ENCODE measurements at regions not wholly inside any gene's neighbourhood (a gene's known extent, or its start where the extent isn't known, plus 50 kb on each side); places are given as distances from the start of the nearest gene placed in this dataset.

DNA sequence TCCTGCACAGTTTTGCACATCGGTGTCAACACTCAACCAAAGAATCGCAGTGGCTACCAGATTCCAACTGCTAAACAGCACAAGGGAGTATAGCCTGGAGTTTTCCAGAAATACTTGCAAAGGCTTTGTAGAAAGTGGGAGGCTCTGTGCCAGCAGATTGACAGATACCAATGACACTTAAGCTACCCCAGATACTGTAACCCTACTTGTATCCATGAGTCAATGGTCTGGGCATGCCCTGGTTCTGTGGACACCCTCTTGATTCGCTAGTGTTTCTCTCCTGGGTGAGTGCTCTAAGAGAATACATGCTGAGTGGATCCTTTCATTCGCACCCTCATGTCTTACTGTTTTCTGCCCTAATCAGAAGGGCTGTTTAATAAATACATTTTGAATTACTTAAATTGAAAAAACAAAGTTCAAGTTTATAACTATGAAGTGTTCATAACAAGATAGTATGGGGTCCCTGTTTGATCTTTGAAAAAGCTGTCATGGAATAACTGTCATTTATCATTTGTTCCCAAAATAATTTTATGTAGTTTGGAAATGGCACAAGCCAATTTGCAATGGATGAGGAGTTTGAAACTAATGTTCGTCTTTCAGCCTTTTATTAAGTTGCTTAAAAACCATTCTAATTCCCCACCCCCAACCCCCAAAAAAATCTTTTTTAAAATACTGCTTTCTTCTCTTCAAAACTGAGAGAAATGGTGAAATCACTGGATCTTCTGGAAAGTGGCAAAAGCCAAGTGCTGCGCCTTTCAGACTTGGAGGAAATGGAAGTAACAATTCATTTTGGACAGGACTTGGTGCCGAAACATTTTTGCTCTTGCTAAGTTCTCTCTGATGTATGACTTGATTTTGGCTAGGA is 600.5 kb upstream of the TENM4 start:
- DNase-seq (ENCODE audit: low read depth) = no peak

DNA sequence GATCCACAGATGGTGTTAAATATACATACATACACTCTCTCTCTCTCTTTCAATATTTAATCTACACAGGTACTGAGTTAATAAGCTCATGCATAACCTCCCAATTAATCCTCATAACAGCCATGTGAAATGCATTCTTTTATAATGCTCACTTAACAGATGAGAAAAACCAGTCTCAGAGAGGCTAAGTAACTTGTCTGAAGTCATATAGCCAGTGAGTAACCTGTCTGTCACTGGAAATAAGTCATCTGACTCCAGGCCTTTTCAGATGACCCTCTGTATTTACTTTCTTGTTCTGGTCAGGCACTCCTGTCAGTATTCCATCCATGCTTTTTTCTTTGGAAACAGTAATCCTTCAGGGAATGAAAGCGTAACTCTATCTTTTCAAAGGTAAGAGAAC is 594.0 kb upstream of the TENM4 start:
- DNase-seq (ENCODE audit: low read depth) = no peak

DNA sequence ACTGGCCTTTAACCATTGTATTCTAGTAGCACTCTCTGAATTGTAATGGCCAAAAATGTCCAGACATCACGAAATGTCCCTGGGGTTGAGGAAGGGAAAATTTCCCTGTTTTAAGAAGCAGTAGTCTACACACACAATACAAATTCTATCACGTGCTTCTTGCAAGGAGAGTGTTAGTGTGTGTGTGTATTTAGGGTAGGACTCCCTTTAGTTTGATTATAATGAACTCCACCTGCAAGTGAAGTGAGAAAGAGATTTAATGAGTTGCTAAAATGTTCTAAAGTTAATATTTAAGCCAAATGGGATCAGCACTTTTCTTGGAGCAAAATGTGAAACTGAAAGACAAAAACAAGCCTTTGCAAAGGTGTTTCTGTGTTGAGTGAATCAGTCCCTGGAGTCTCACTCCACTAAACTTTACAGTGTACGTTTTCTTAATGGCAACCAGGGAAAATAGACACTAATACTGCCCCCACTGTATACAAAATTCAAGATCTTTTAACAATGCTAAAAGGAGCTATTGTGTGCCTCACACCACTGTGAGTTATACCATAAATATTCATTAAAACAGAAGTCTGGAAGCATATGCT is 590.3 kb upstream of the TENM4 start:
- DNase-seq (ENCODE audit: low read depth) = no peak

DNA sequence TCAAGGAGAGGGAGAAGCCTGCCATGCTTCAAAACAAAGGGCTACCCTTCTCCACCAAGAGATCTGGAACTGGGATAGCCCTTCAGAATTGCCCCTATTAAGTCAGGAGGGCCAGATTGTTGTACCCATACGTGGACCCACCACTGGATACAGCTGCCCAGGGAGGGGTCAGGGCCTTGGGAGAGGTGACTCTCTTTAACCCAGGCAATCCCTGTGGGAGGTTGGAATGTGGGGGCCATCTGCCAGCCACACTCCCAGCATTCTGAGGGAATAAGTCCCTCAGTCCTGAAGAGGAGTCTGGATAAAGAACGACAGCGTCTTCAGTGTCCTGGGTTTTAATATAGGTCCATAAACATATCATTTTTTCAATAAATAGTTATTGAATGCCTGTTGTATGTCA is 588.2 kb upstream of the TENM4 start:
- no peak for DNase-seq (ENCODE audit: low read depth)

DNA sequence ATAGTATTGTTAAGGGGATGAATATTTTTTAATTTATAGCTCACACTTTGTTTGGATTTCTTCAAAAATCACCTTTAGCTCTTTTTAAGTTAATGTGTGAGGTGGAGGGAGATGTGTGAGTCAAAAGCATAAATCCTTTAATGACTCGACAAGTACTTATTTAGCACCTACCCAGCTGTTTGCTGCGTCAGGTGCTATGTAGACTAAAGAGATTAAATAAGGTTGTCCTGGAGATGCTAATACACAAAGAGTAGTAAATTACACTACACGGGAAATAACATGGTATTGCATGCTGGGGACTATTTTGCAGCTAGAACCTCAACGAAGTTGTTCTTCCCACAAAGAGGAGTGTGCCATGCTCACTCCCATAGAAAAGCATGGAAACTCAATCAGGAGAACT is 583.3 kb upstream of the TENM4 start:
- no peak for DNase-seq (ENCODE audit: low read depth)

DNA sequence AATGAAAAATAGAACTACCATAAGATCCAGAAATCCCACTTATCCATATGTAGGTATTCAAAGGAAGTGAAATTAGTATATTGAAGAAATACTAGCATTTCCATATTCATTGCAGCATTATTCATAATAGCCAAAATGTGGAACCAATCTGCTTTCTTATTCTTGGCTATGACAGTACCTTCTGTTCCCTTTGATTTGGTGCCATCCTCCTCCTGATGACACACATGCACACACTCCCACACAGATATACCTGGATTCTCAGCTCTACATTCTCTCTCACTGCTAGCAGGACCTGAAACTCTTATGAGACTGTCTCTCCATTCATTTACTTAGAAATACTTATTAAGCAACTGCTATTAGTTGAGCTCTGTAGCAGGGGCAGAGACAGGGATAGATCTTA is 582.6 kb upstream of the TENM4 start:
- DNase-seq (ENCODE audit: low read depth) = no peak

DNA sequence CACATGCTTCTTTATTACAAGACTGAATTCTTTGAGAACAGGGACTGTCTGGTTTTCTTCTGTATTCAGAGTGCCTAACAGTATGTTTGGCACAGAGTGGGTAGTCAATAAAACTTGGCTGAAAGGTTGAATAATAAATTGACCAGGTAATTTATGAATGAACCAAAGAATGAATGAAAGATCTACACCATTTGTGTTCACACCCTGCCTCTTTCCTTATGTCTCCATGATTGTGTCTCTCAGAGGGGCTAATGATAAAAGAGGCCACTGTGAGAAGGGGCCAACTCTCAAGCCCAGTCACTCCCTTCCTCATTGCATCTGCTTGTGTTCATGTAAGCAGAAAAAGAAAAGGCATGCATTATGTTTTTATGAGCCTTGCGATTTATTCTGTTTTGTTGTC is 569.7 kb upstream of the TENM4 start:
- no peak for DNase-seq (ENCODE audit: low read depth)

DNA sequence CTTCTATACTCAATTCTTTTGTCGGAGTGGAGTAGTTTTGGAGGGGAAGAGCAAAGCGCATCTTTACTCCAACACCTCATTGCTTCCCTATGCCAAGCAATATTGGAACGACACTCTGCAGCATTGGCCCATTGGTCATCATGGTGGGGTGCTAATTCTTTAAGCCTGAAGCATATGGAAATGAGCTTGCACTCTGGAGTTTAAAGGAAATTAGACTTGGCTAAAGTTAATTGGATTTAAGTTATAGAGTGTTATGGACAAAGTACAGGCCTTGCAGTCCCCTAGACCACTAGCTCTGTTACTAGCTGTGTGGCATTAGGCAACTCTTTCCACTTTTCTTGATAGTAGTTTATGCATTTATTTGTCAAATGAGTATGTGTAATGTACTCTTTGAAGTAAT is 568.3 kb upstream of the TENM4 start:
- DNase-seq (ENCODE audit: low read depth) = no peak

DNA sequence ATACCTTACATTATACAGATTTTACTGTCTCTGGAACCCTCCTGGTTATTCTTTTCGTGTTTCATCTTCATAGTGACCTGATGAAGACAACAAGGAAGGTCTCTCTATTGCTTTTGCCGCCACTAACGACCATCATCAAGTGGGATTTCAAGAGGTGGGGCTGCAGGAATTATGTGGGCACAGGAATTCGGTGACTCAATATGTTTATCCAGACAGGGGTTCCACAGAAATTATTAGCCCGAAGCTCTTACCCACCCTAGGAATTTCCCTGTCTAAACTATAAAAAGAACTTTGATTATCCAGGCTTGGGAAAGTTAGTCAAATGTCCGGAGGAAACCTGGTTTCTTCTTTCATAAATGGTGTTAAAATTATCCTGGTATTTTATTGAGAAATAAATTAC is 566.8 kb upstream of the TENM4 start:
- DNase-seq (ENCODE audit: low read depth) = no peak

DNA sequence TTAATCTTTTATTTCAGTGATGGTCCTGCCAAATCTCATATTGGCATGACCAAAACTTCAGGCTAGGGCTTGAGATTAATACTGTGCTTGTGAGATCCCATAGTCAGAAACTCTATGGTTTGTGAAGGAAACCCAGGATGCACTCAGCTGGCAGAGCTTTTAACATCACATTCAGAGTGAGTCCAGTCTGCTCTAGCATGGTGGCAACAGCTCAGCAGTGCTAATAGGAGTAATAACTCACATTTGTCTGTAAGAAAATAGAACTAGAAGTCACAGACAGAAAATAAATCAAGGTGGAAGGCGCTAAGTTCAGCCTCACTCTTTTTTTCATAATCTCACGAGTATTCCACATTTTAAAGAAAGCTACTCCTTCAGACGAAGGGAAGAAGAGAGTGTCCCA is 549.3 kb upstream of the TENM4 start:
- DNase-seq (ENCODE audit: low read depth) = no peak

DNA sequence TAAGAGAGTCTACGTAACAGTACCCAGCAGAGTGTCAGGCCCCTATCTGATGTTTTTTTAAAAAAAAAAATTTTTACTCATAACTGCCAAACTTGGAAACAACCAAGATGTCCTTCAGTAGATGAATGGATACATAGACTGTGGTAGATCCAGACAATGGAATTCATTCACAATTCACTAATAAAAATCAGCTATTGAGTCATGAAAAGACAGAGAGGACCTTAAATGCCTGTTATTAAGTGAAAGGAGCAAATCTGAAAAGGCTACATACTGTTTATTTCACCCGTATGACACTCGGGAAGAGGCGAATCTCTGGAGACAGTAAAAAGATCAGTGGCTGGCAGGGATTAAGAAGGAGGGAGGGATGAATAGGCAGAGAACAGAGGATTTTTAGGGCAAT is 541.4 kb upstream of the TENM4 start:
- no peak for DNase-seq (ENCODE audit: low read depth)

DNA sequence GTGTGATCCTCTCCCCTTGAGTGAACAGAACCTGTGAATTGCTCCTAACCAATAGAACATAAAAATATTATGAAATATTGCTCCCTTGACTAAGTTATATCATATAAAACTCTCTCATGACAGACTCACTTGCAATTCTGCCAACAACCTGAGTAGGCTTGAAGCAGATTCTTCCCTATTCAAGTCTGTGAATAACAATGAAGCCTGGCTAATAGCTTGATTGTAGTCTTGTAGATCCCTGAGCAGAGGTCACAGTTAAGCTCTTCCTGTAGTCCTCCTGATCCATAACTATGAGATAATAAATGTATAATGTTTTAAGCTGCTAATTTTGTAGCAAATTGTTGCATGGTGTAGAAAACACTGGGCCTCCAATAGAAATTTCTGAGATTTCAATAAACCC is 540.1 kb upstream of the TENM4 start:
- DNase-seq (ENCODE audit: low read depth) = no peak

DNA sequence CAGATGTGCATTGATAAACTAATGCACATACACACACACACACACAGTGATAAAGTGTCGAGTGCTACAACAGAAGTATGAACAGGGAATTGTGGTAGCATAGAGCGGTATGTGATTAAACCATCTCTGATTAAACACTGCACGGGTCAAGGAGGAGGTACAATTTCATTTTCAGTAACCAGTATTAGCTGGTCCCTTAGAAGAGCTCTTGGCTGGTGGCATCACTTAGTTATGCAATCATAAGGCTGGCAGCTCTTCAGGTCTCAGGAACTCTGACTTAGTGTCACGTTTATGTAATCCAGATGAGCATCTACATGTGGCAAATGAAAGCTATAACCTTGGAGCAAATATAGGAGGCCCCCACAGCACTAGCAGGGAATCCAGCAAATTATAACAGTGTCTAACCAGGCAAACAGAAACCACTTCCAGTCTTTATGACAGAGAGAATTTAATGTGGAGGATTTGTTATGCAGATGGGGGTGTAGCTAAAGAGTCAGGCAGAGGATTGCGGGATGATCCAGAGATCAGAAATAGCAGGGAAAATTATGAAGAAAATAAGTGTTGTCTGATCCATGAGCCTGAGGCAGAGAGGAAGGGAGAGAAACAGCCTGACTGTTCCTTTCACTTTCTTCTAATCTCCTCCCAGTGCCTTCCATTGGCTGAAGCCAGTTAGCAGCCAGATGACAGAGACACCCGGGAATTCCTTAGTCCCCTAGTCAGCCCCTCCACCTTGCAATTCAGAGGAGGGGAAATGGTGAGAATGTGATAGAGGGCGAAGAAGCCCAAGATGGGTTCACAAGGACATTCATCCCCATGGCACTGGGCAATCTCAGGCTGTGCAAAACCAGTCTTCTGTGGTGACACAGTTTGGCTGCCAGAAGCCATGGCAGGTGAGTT is 533.1 kb upstream of the TENM4 start:
- no peak for DNase-seq (ENCODE audit: low read depth)

DNA sequence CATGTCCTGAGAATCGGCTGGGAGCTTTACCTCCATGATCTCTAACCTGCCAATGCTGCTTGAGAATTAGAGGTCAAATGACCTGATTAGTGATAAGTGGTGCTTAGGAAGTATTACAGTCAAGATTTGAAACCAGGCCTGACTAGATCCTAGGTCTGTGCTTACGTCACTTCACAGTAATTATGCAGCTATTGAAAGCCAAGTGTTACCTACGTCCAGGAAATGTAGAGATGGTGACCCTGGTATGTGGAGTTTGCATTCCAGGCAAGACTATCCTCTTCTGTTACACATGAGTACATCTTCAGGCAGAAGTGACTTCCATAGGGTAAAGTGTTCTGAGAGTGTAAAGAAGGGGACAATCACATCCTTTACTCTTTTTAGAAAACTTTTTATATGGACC is 530.4 kb upstream of the TENM4 start:
- DNase-seq (ENCODE audit: low read depth) = no peak

DNA sequence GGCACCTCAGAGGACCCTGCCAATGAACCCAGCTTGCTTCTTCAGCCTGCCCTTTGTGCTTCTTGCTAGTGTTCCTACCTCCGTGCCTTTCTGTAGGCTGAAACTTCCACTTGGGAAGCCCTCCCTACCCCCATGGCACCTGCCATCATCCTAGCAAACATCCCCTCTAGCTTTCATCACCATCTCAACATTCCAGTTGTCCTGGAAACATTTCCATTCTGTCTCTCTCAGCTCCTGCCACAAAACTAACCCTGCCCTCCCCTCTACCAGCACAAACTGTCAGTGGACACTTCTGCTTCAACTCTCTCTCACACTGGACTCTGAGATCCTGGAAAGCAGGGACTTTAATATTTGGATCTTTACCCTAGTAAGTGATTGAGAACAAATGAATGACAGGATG is 525.8 kb upstream of the TENM4 start:
- DNase-seq (ENCODE audit: low read depth) = no peak

DNA sequence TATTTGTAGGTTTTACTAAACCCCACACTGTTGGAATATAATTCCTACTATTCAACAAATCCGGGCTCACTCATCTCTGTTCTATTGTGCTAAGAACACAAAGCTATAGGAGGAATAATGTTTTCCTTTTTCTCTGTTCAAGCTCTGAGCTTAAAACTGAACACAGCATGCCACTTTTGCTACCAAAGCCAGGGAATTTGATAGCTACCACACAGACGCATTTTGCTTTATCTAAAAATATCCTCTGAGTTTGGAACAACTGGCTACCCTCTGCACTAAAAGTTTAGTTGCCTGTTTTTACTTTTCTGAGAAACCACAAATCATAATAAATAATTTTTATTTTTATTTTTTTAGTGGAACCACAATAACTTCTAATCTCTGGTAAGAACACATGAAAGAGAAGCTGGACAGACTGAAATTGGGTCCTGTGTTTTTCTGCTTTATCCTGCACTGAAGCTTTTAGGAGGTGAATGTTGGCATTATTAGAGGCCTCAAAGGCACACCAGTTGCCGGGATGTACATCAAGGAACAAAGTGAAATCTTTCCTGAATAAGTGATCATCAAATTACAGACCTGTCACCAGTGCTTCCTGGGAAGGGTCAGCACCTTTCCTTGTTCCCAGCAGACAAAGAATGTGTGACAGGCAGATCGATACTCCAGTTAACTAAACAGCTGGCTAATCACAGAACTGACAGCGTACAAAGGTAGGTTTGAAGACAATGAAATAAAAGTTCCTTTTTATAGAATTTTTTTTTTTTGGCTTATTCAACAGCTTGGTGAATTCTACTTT is 523.2 kb upstream of the TENM4 start:
- no peak for DNase-seq (ENCODE audit: low read depth)

DNA sequence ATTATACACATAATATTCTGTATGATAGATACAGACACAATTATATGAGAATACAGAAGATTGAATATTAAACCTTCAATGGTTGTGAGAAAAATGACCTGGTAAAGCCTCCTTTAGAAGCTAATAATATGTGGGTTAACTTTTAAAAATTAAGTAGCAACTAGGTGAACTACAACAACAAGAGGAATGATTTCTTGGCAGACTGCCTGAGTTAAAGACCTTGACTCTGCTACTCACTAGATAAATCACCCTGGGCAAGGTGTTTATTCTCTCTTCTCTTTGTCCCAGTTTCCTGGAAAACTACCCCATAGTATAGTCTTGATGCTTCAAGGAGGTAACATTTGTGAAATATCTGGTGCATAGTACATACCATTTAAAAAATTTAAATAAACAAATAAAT is 519.6 kb upstream of the TENM4 start:
- no peak for DNase-seq (ENCODE audit: low read depth)

DNA sequence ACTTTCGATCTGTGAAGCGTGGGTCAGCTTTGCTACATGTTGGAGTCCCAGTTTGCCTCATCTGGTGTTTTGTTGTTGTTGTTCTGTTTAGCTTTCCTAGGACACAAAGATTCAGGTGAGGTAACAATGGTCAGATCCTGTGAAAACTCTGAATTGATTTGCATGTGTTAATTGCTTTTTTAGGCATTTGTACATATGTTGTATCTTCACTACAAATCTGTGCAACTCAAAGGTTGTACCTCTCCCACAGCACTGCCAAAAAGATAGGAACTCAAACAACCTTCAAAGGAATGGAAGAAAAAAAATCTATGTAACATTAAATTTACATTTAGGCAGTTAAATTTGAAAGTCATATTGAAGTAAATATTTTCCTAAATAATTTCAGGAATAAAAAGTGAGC is 518.5 kb upstream of the TENM4 start:
- DNase-seq (ENCODE audit: low read depth) = no peak

DNA sequence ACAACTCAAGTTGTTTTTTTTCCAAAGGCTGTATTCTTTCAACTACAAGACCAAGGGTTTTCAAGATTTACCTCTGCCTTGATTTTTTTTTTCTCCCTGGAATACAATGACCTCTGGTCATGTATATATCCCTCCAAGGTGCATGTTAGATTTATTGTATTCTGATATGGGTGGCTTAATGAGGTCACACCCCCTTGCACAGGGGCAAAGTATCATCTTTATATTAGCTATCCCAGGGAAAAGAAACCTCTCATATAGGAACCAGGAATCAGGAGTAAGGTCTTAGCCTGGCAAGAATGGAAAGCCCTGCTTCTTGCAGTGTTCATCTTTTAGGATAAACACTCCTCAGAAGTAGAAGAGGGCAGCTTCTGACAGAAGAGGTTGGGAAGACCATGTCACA is 516.9 kb upstream of the TENM4 start:
- no peak for DNase-seq (ENCODE audit: low read depth)

DNA sequence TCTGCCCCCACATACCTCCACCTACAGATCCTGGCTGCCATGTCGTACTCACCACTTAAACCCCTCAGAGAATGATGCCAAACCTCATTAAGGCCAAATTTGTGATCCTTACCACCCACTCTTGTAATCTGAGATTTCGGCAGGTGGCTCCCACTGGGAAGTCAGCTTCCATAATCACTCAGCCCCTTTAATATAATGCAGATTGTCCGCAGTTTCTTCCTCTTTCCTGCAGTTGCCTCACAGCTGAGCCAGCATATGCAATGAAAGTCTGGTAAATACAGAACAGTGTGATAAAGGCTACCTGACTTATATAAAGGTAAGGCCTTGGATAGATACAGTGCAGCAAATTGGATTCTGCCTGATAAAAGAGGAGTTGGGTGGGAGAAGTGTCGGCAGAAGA is 515.2 kb upstream of the TENM4 start:
- no peak for DNase-seq (ENCODE audit: low read depth)

DNA sequence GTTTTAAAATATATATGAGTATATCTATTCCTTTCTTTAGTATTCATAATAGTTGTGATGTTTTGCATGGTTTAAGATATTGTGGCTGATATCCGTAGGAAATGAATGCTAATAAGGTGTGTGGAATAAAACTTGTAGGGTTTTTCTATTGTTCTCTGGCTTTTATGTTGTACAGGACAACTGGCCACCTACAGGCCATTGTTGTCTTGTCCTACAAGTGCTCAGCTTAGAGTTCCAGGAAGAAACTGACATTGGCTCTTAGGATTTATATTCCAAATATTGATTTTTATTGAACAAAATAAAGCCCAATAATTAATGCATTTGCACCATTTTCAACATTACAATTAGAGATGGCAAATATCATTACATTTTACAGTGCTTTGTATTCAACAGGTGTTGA is 512.8 kb upstream of the TENM4 start:
- DNase-seq (ENCODE audit: low read depth) = no peak

DNA sequence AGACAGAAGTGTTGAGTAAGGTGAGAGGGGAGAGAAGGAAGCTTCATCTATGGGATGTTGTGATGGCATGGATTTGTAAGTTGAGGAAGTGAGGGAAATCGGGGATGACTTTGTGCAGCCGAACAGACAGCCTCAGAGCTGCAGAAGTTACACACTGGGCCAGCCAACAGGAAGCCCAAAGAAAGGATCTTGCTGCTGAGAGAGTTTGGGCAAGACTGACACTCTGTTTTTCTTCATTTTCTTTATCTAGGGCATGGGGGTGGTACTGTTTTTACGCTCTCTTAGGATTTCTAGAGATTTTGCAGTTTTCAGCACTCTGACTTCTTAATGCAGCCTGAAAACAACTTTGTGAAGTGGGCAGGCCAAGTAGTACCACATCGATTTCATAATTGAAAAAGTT is 509.9 kb upstream of the TENM4 start:
- no peak for DNase-seq (ENCODE audit: low read depth)
